ENCODE measurements at regions not wholly inside any gene's neighbourhood (a gene's known extent, or its start where the extent isn't known, plus 50 kb on each side); places are given as distances from the start of the nearest gene placed in this dataset.

DNA sequence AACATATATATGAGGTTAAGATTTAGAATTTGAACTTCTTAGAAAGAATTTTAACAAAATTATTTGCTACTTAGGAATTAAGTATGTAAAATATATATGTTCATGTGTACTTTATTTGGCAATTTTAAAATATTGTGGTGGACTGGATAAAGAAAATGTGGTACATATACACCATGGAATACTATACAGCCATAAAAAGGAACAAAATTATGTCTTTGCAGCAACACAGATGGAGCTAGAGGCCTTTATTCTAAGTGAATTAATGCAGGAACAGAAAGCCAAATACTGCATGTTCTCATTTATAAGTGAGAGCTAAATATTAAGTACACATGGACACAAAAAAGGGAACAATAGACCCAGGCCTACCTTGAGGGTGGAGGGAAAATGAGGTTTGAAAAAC is 72.2 kb upstream of the FMN2 start:
- TF ChIP-seq CTCF (conservative IDR thresholded peaks at IDR 0.05; ENCODE audit: low read depth, low read length) = no peak
- TF ChIP-seq EZH2 (IDR thresholded peaks at IDR 0.05; ENCODE audit: low read length, unreplicated experiment) = no peak
- TF ChIP-seq EZH2phosphoT487 (IDR thresholded peaks at IDR 0.05; ENCODE audit: borderline replicate concordance, low read length) = no peak

All from PC-3 (cell line).